Spleen (tissue), 7 donors: ENCODE measurements at regions not wholly inside any gene's neighbourhood (a gene's known extent, or its start where the extent isn't known, plus 50 kb on each side); places are given as distances from the start of the nearest gene placed in this dataset.

Experiments used
- CTCF ChIP-seq, 11 experiments: fragments of 200-600 bp in 7 of 11; fragments of 450-650 bp in 4 of 11; sonication (generic) in 4 of 11; IDR thresholded peaks in 8 of 11; conservative IDR thresholded peaks in 3 of 11; 1 replicate in 7 of 11; 2 replicates in 4 of 11; pipeline versions ENCODE4 v1.4.0 to v1.8.0; 2016 to 2021; ENCODE audit warnings: antibody characterized with exemption in 11 of 11, inconsistent platforms in 4 of 11, mild to moderate bottlenecking in 1 of 11
- POLR2A ChIP-seq, 3 donors: fragments of 450-650 bp; IDR thresholded peaks; one replicate each; pipeline ENCODE4 v1.5.1; 2017; ENCODE audit warnings: antibody characterized with exemption in 3 of 3, mild to moderate bottlenecking in 1 of 3
- POLR2AphosphoS5 ChIP-seq, 3 donors: sonication (generic); formaldehyde crosslinking; IDR thresholded peaks; one replicate each; pipeline ENCODE4 v1.5.1; 2017; ENCODE audit warnings: antibody characterized with exemption in 3 of 3
- donor health status: DM: no; HTN: no; CAD: no; lungs with moderate emphysema.
- donor health status: DM: no; HTN: no; CAD: no.
- donor health status: DM: no; HTN: no; CAD: no.

- TF ChIP-seq POLR2AphosphoS5 (IDR thresholded peaks at IDR 0.05), result no peak
- TF ChIP-seq CTCF (IDR thresholded peaks at IDR 0.05 in 8 of 11, conservative IDR thresholded peaks at IDR 0.05 in 3 of 11), result no peak
- TF ChIP-seq POLR2A (IDR thresholded peaks at IDR 0.05), result no peak
Measured at GRCh38 chr1:195568389-195568788, 1039.9 kb downstream of the KCNT2 start.
